ENCODE measurements at regions not wholly inside any gene's neighbourhood (a gene's known extent, or its start where the extent isn't known, plus 50 kb on each side); places are given as distances from the start of the nearest gene placed in this dataset.

GRCh38 chr6:168374051-168374502 lies 54.5 kb upstream of the DACT2 start:
- Histone ChIP-seq H2BK20ac (ENCODE audit: low read depth, low read length) (no peak overlapping the region), H3K36me3 (ENCODE audit: control insufficient read depth, insufficient read depth, low read length) (no peaks in the 10 kb centered on the region), H3K14ac (replicated peaks; ENCODE audit: low read depth, low read length) (no peak overlapping the region), H2BK5ac (ENCODE audit: low read depth, low read length, poor library complexity, severe bottlenecking) (no peak overlapping the region), H2AK5ac (ENCODE audit: low read depth, low read length) (no peak overlapping the region), H4K8ac (ENCODE audit: low read depth in 2 of 2, low read length in 2 of 2) (no peak overlapping the region), H3K23ac (ENCODE audit: low read depth, low read length) (no peak overlapping the region), H3K56ac (ENCODE audit: extremely low read depth, insufficient read depth, low read length) (no peak overlapping the region), H3K27ac (ENCODE audit: insufficient read depth, low read length) (no peak overlapping the region), H3K9me3 (ENCODE audit: control insufficient read depth, insufficient read depth, low read length) (peaks cover 66% of the 10 kb centered on the region), H3K4me1 (ENCODE audit: control insufficient read depth, insufficient read depth, low read length) (no peaks in the 10 kb centered on the region), H3K9me1 (ENCODE audit: insufficient read depth, low read length) (no peaks in the 10 kb centered on the region), H3K4ac (ENCODE audit: low read depth, low read length) (no peak overlapping the region), H3K18ac (ENCODE audit: low read depth, low read length) (no peak overlapping the region), H3K27me3 (ENCODE audit: control insufficient read depth, insufficient read depth, low read length) (no peaks in the 10 kb centered on the region), H3K9ac (ENCODE audit: low read depth, low read length) (no peak overlapping the region), H4K5ac (ENCODE audit: low read depth, low read length) (no peak overlapping the region), H2AK9ac (replicated peaks; ENCODE audit: low read depth, low read length, poor library complexity) (no peak overlapping the region), H2BK15ac (ENCODE audit: low read depth, low read length) (no peak overlapping the region), H2BK120ac (ENCODE audit: low read depth, low read length) (no peak overlapping the region), H3K79me1 (ENCODE audit: low read depth in 1 of 2, low read length in 2 of 2) (no peaks in the 10 kb centered on the region), H2AFZ (replicated peaks; ENCODE audit: low read length, poor library complexity) (no peak overlapping the region), H3K4me2 (ENCODE audit: low read depth, low read length) (no peak overlapping the region), H4K20me1 (ENCODE audit: insufficient read depth, low read length) (no peaks in the 10 kb centered on the region), H3K4me3 (ENCODE audit: insufficient read depth, low read depth, low read length) (no peak overlapping the region), H4K91ac (ENCODE audit: insufficient read depth, low read depth, low read length) (no peak overlapping the region)
- DNase-seq (no peak), ATAC-seq (ENCODE audit: low read depth) (no peak)
- 76% methylated on average over 5 of the region's 13 CpGs; no CpG with 5 or more reads in 1 of the 2 experiments for WGBS, 2 experiments (ENCODE audit: extremely low coverage in 2 of 2, insufficient read length in 1 of 2)
- dilution Hi-C loops (cut with HindIII; ENCODE audit: low sequenced_read_pairs, unreplicated experiment) (no loop called here), in situ Hi-C loops (cut with MboI; ENCODE audit: low sequenced_read_pairs) (no loop called here), intact Hi-C loops (cut with micrococcal nuclease) (no loop called here)
- ChIA-PET POLR2A (ENCODE audit: unreplicated experiment) (no interaction called here), CTCF (no interaction called here)
- no TSS peak for BruUV-seq (replicated peaks)
- TF ChIP-seq CEBPB (IDR thresholded peaks at IDR 0.05; ENCODE audit: low read depth, low read length) (no peak), USF2 (IDR thresholded peaks at IDR 0.05; ENCODE audit: low read depth, low read length) (no peak), FOS (IDR thresholded peaks at IDR 0.05; ENCODE audit: low read depth, low read length) (no peak), SMC3 (IDR thresholded peaks at IDR 0.05; ENCODE audit: low read depth, low read length) (no peak), CHD1 (IDR thresholded peaks at IDR 0.05; ENCODE audit: low read depth, low read length) (no peak), BHLHE40 (IDR thresholded peaks at IDR 0.05; ENCODE audit: low read depth, low read length) (no peak)
